ENCODE measurements at regions not wholly inside any gene's neighbourhood (a gene's known extent, or its start where the extent isn't known, plus 50 kb on each side); places are given as distances from the start of the nearest gene placed in this dataset.
"Not testable (repeated sequence)": the region's sequence is repeated elsewhere in the genome, so short reads cannot be mapped to it uniquely, and the experiment has no call there.

- TF ChIP-seq FOXA1 (IDR thresholded peaks at IDR 0.05); FOXM1 (IDR thresholded peaks at IDR 0.05; ENCODE audit: borderline replicate concordance); HDGF (IDR thresholded peaks at IDR 0.05; ENCODE audit: borderline replicate concordance); PKNOX1 (IDR thresholded peaks at IDR 0.05); BHLHE40 (IDR thresholded peaks at IDR 0.05; ENCODE audit: borderline replicate concordance); ELF4 (IDR thresholded peaks at IDR 0.05); L3MBTL2 (conservative IDR thresholded peaks at IDR 0.05); CTBP1 (IDR thresholded peaks at IDR 0.05; ENCODE audit: borderline replicate concordance); FOXK2 (IDR thresholded peaks at IDR 0.05): not testable (repeated sequence)
These were observed 225.4 kb downstream of the TTC6 start for GRCh38 chr14:37820810-37821209.

Data from HEK293T (cell line).